Mesendoderm (in vitro differentiated cells): ENCODE measurements at regions not wholly inside any gene's neighbourhood (a gene's known extent, or its start where the extent isn't known, plus 50 kb on each side); places are given as distances from the start of the nearest gene placed in this dataset.

Experiments
- DNase-seq: peaks from one replicate; pipeline ENCODE4 v3.0.0; 2013
- H2AK5ac ChIP-seq: 2 replicates; pipeline ENCODE4 v1.6.1; 2013; ENCODE audit warnings: low read length, inconsistent platforms
- H2BK120ac ChIP-seq: 2 replicates; pipeline ENCODE4 v1.6.1; 2013; ENCODE audit warnings: low read depth, mild to moderate bottlenecking, low read length, moderate library complexity, mixed read lengths
- H2BK15ac ChIP-seq: replicated peaks from 2 replicates; pipeline ENCODE4 v1.6.1; 2013; ENCODE audit warnings: low read depth, mild to moderate bottlenecking, moderate library complexity
- H2BK5ac ChIP-seq: 2 replicates; pipeline ENCODE4 v1.6.1; 2013; ENCODE audit warnings: low read length, inconsistent platforms
- H3K18ac ChIP-seq: 2 replicates; pipeline ENCODE4 v1.6.1; 2013; ENCODE audit warnings: mild to moderate bottlenecking, low read length, mixed read lengths
- H3K23ac ChIP-seq: one replicate; pipeline ENCODE4 v1.6.1; 2013; ENCODE audit warnings: low read length
- H3K27ac ChIP-seq: 2 replicates; pipeline ENCODE4 v1.5.1; 2013; ENCODE audit warnings: low read depth, mild to moderate bottlenecking, inconsistent platforms, low read length, moderate library complexity
- H3K27me3 ChIP-seq: 2 replicates; pipeline ENCODE4 v1.6.1; 2013; ENCODE audit warnings: low read length, control low read depth, mild to moderate bottlenecking, inconsistent platforms; ENCODE audit not compliant: insufficient read depth, poor library complexity
- H3K36me3 ChIP-seq: 2 replicates; pipeline ENCODE4 v1.6.1; 2013; ENCODE audit warnings: low read length, inconsistent platforms; ENCODE audit not compliant: control insufficient read depth, insufficient read depth
- H3K4ac ChIP-seq: one replicate; pipeline ENCODE4 v1.6.1; 2013; ENCODE audit warnings: low read depth, mild to moderate bottlenecking, low read length, moderate library complexity
- H3K4me1 ChIP-seq: 2 replicates; pipeline ENCODE4 v1.6.1; 2013; ENCODE audit warnings: low read depth, low read length, inconsistent platforms; ENCODE audit not compliant: control insufficient read depth
- H3K4me2 ChIP-seq: 2 replicates; pipeline ENCODE4 v1.6.1; 2013; ENCODE audit warnings: low read length
- H3K4me3 ChIP-seq: 2 replicates; pipeline ENCODE4 v1.5.1; 2013; ENCODE audit warnings: mild to moderate bottlenecking, low read length
- H3K56ac ChIP-seq: one replicate; pipeline ENCODE4 v1.6.1; 2013; ENCODE audit warnings: low read length
- H3K79me1 ChIP-seq: 2 replicates; pipeline ENCODE4 v1.6.1; 2013; ENCODE audit warnings: low read length, inconsistent platforms
- H3K79me2 ChIP-seq: 2 replicates; pipeline ENCODE4 v1.6.1; 2013; ENCODE audit warnings: mild to moderate bottlenecking, low read length; ENCODE audit not compliant: control insufficient read depth, insufficient read depth
- H3K9ac ChIP-seq: 2 replicates; pipeline ENCODE4 v1.6.1; 2013; ENCODE audit warnings: low read length, inconsistent platforms
- H4K5ac ChIP-seq: one replicate; pipeline ENCODE4 v1.6.1; 2013; ENCODE audit warnings: low read length
- H4K8ac ChIP-seq: one replicate; pipeline ENCODE4 v1.6.1; 2013; ENCODE audit warnings: low read depth, mild to moderate bottlenecking, control low read depth, low read length, moderate library complexity
- WGBS: extraction: QIAGEN DNeasy Blood & Tissue Kit; methylation state at CpG from one replicate; pipeline ENCODE4 v1.1.7; 2013; ENCODE audit warnings: low lambda C conversion rate, missing lambda C conversion rate; ENCODE audit not compliant: insufficient coverage; ENCODE audit errors: extremely low coverage; 5-methylcytosine and 5-hydroxymethylcytosine counted together

DNA sequence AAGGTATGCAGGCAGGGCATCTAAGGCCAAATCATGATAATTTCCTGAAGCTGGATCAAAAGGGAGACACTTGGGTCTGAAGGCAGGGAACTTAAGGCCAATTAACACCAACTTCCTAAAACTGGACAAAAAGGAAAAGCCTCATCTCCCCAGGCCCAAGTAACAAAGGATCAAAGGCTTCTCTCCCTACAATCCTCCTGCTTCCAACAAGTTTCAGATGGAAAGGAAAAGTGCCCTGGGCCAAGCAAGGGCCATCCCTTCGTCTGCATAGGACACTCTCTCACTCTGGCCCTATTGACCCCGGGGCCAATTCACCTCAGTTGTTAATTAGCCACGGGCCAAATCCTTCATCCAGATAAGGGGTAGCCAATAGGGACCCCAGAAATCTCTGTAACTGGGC is 1335.8 kb upstream of the CDH2 start:
- Histone ChIP-seq H2BK120ac (no peak overlapping the region), H3K9ac (no peak overlapping the region), H3K36me3 (no peaks in the 10 kb centered on the region), H4K8ac (no peak overlapping the region), H4K5ac (no peak overlapping the region), H3K4me3 (no peak overlapping the region), H3K56ac (no peak overlapping the region), H3K4me1 (no peaks in the 10 kb centered on the region), H3K27me3 (no peaks in the 10 kb centered on the region), H3K23ac (no peak overlapping the region), H2BK15ac (no peak overlapping the region), H3K4me2 (no peak overlapping the region), H3K79me2 (no peaks in the 10 kb centered on the region), H3K79me1 (no peaks in the 10 kb centered on the region), H3K4ac (no peak overlapping the region), H2BK5ac (no peak overlapping the region), H3K18ac (no peak overlapping the region), H3K27ac (no peak overlapping the region), H2AK5ac (no peak overlapping the region)
- DNase-seq: peak; percentile 6
- no CpG with 5 or more reads among the region's 3 CpGs for WGBS

DNA sequence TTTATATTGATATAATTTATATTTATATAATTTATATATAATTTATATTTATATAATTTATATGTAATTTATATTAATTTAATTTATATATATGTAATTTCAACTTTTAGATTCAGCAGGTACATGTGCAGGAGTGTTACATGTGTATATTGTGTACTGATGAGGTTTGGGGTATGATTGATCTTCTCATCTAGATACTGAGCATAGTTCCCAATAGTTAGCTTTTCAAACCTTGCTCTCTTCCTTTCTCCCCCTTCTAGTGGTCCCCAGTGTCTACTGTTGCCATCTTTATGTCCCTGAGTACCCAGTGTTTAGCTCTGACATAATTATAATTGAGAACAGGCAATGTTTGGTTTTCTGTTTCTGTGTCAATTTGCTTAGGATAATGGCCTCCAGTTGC is 1335.3 kb upstream of the CDH2 start:
- no peak overlapping the region for H3K23ac ChIP-seq
- H4K8ac ChIP-seq: no peak overlapping the region
- H3K79me2 ChIP-seq: no peaks in the 10 kb centered on the region
- no peaks in the 10 kb centered on the region for H3K4me1 ChIP-seq
- H4K5ac ChIP-seq: no peak overlapping the region
- H3K56ac ChIP-seq: no peak overlapping the region
- H3K36me3 ChIP-seq: no peaks in the 10 kb centered on the region
- H2BK120ac ChIP-seq: no peak overlapping the region
- DNase-seq: no peak
- H3K9ac ChIP-seq: no peak overlapping the region
- H3K4me2 ChIP-seq: no peak overlapping the region
- no peak overlapping the region for H2BK15ac ChIP-seq
- no peaks in the 10 kb centered on the region for H3K27me3 ChIP-seq
- no peak overlapping the region for H2BK5ac ChIP-seq
- H3K4me3 ChIP-seq: no peak overlapping the region
- no peak overlapping the region for H3K4ac ChIP-seq
- H3K27ac ChIP-seq: no peak overlapping the region
- H3K18ac ChIP-seq: no peak overlapping the region
- no peaks in the 10 kb centered on the region for H3K79me1 ChIP-seq
- no peak overlapping the region for H2AK5ac ChIP-seq

DNA sequence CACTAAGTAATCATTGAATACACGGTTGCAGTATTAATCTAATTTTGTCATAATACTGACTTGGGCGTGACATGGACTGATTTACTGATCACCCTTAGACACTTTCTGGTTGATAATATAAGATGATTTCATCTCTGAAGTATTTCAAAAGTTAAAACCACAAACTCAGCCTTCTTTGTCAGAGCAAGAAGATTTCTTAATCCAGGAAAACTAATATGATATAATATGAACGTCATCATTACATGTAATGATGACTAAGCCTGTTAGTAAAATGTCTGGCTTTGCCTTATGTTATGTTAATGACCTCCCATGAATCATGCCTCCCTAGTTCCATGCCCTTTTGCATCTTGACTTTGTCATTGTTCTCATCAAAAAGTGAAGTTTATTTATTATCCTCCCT is 1325.0 kb upstream of the CDH2 start:
- no peak for DNase-seq
- Histone ChIP-seq H2BK5ac (no peak overlapping the region), H3K56ac (no peak overlapping the region), H3K79me2 (no peaks in the 10 kb centered on the region), H3K27me3 (no peaks in the 10 kb centered on the region), H4K8ac (no peak overlapping the region), H4K5ac (no peak overlapping the region), H2BK120ac (no peak overlapping the region), H2AK5ac (no peak overlapping the region), H3K4me3 (no peak overlapping the region), H3K4me1 (no peaks in the 10 kb centered on the region), H3K9ac (no peak overlapping the region), H3K79me1 (no peaks in the 10 kb centered on the region), H2BK15ac (no peak overlapping the region), H3K4ac (no peak overlapping the region), H3K27ac (no peak overlapping the region), H3K18ac (no peak overlapping the region), H3K23ac (no peak overlapping the region), H3K36me3 (no peaks in the 10 kb centered on the region), H3K4me2 (no peak overlapping the region)
- WGBS: no CpG with 5 or more reads among the region's 3 CpGs

DNA sequence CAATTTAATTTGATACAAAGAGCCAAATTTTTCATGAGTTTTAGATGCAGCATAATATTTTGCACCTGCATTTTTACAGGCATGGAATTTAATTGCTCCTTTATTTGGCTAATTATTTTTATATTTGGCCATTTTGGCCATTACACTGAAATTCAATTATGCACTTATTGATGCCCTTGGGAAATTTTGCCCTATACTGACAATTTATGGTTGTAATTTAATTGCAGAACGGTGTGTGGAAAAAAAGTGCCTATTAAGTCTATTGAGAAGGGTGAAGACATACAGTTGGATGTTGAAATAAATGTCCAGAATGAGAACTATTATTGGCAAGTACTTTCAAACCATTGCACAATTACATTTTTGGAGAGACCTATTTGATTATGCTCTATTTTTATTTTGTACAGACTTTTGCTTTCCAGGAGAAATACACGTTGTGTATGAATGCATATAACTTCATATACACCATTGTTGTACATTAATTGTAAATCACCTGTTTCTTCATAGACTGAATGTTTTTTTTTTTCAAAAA is 1319.3 kb upstream of the CDH2 start:
- Histone ChIP-seq H3K4ac (no peak overlapping the region), H2BK5ac (no peak overlapping the region), H4K8ac (no peak overlapping the region), H3K4me3 (no peak overlapping the region), H3K4me1 (no peaks in the 10 kb centered on the region), H2BK15ac (no peak overlapping the region), H3K36me3 (no peaks in the 10 kb centered on the region), H3K4me2 (no peak overlapping the region), H3K56ac (no peak overlapping the region), H3K23ac (no peak overlapping the region), H3K18ac (no peak overlapping the region), H2BK120ac (no peak overlapping the region), H3K79me2 (no peaks in the 10 kb centered on the region), H3K9ac (no peak overlapping the region), H2AK5ac (no peak overlapping the region), H3K27me3 (no peaks in the 10 kb centered on the region), H3K27ac (no peak overlapping the region), H3K79me1 (no peaks in the 10 kb centered on the region), H4K5ac (no peak overlapping the region)
- WGBS: no CpG with 5 or more reads among the region's 2 CpGs
- DNase-seq: no peak

DNA sequence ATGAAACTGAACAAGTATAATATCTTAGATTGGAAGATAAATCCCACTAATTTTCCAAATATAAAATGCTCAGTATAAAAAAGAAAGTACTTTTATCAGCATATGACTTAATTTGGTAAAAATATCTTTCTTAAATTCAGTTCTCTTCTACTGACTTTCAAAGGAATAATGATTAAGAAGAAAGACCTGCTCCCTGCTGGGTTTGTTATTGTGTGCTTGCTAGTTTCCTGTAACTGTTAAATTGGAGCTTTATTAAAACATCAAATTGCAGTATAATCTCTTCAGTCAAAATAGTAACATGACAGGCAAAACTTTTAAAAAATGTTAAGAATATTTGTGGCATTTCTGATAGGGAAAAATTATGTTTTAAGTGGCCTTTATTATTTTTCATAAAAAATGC is 1317.4 kb upstream of the CDH2 start:
- no peak overlapping the region for H2BK5ac ChIP-seq
- no peak overlapping the region for H3K4me3 ChIP-seq
- no peak for DNase-seq
- no peak overlapping the region for H3K9ac ChIP-seq
- no peak overlapping the region for H4K8ac ChIP-seq
- no peaks in the 10 kb centered on the region for H3K79me1 ChIP-seq
- H3K36me3 ChIP-seq: no peaks in the 10 kb centered on the region
- no peaks in the 10 kb centered on the region for H3K4me1 ChIP-seq
- no peak overlapping the region for H3K4ac ChIP-seq
- H3K27me3 ChIP-seq: no peaks in the 10 kb centered on the region
- no peak overlapping the region for H2BK15ac ChIP-seq
- H2AK5ac ChIP-seq: no peak overlapping the region
- no peak overlapping the region for H3K18ac ChIP-seq
- H3K23ac ChIP-seq: no peak overlapping the region
- no peak overlapping the region for H3K56ac ChIP-seq
- H3K79me2 ChIP-seq: no peaks in the 10 kb centered on the region
- no peak overlapping the region for H2BK120ac ChIP-seq
- no peak overlapping the region for H3K4me2 ChIP-seq
- no peak overlapping the region for H3K27ac ChIP-seq
- no peak overlapping the region for H4K5ac ChIP-seq

DNA sequence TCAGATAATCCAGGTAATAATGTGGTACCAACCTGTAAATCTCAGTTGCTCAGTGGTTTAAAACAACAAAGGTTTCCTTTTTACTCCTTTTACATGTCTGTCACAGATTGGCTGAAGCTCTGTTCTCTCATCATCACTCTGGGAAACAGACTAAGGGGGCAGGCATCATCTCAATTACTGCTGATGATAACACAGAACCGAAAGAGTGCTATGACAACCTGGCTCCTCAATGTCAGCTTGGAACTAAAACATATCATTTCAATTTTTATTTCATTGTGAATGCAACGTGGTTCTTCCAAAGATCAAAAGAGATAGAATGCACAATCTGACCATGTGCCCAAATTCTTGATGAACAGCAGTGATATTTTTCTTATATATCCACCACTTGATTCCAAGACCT is 1315.0 kb upstream of the CDH2 start:
- Histone ChIP-seq H2BK15ac (no peak overlapping the region), H3K4me3 (no peak overlapping the region), H2BK5ac (no peak overlapping the region), H4K8ac (no peak overlapping the region), H3K4me1 (no peaks in the 10 kb centered on the region), H3K56ac (no peak overlapping the region), H3K79me2 (no peaks in the 10 kb centered on the region), H3K79me1 (no peaks in the 10 kb centered on the region), H2AK5ac (no peak overlapping the region), H3K4me2 (no peak overlapping the region), H3K4ac (no peak overlapping the region), H3K23ac (no peak overlapping the region), H3K27me3 (no peaks in the 10 kb centered on the region), H2BK120ac (no peak overlapping the region), H4K5ac (no peak overlapping the region), H3K27ac (no peak overlapping the region), H3K9ac (no peak overlapping the region), H3K36me3 (no peaks in the 10 kb centered on the region), H3K18ac (no peak overlapping the region)
- no CpG with 5 or more reads among the region's 2 CpGs for WGBS
- no peak for DNase-seq
